SHP77 (cell line): ENCODE measurements at regions not wholly inside any gene's neighbourhood (a gene's known extent, or its start where the extent isn't known, plus 50 kb on each side); places are given as distances from the start of the nearest gene placed in this dataset.
"Not testable (repeated sequence)": the region's sequence is repeated elsewhere in the genome, so short reads cannot be mapped to it uniquely, and the experiment has no call there.

ENCODE experiments used
- DNase-seq, 2 experiments: peaks; one replicate each; lab custom pipeline; 2025; lab: John Stamatoyannopoulos, UW

- no peak for DNase-seq
These were observed 224.1 kb upstream of the MYLIP start for GRCh38 chr6:15904651-15905376.

- no peak for DNase-seq
These were observed 227.5 kb upstream of the MYLIP start for GRCh38 chr6:15901141-15902115.

- no peak for DNase-seq
These were observed 230.2 kb upstream of the MYLIP start for GRCh38 chr6:15898693-15899092.

- no peak for DNase-seq
These were observed 231.6 kb upstream of the MYLIP start for GRCh38 chr6:15897063-15897876.

- DNase-seq, result no peak
These were observed 232.3 kb upstream of the DTNBP1 start for GRCh38 chr6:15894973-15895725.

- peak in 1 of 2 experiments; percentile 13 for DNase-seq
These were observed 230.9 kb upstream of the DTNBP1 start for GRCh38 chr6:15893556-15894253.

- DNase-seq, result no peak
These were observed 229.5 kb upstream of the DTNBP1 start for GRCh38 chr6:15892369-15892768.

GRCh38 chr6:15888798-15889772 lies 226.3 kb upstream of the DTNBP1 start:
- DNase-seq, result no peak

GRCh38 chr6:15887491-15888461 lies 224.9 kb upstream of the DTNBP1 start:
- DNase-seq, result no peak

- DNase-seq, result no peak
These were observed 222.8 kb upstream of the DTNBP1 start for GRCh38 chr6:15885624-15886023.

GRCh38 chr6:15883593-15883992 lies 220.8 kb upstream of the DTNBP1 start:
- DNase-seq, result not testable (repeated sequence)

GRCh38 chr6:15882915-15883314 lies 220.1 kb upstream of the DTNBP1 start:
- no peak for DNase-seq

GRCh38 chr6:15882345-15882744 lies 219.5 kb upstream of the DTNBP1 start:
- no peak for DNase-seq

GRCh38 chr6:15881150-15881549 lies 218.3 kb upstream of the DTNBP1 start:
- DNase-seq, result no peak

GRCh38 chr6:15880262-15880973 lies 217.6 kb upstream of the DTNBP1 start:
- DNase-seq, result no peak

- peak; percentile 64 to 82 for DNase-seq
These were observed 216.8 kb upstream of the DTNBP1 start for GRCh38 chr6:15879371-15880261.

GRCh38 chr6:15877231-15877630 lies 214.4 kb upstream of the DTNBP1 start:
- no peak for DNase-seq
